Right lobe of liver (tissue), 4 donors: ENCODE measurements at regions not wholly inside any gene's neighbourhood (a gene's known extent, or its start where the extent isn't known, plus 50 kb on each side); places are given as distances from the start of the nearest gene placed in this dataset.
"Not testable (repeated sequence)": the region's sequence is repeated elsewhere in the genome, so short reads cannot be mapped to it uniquely, and the experiment has no call there.

Experiments
- CTCF ChIP-seq, 4 donors: fragments of 200-600 bp in 3 of 4; fragments of 450-650 bp in 1 of 4; IDR thresholded peaks; one replicate each; pipeline versions ENCODE4 v1.5.1 to v1.8.0; 2016 to 2022; ENCODE audit warnings: antibody characterized with exemption in 4 of 4, mild to moderate bottlenecking in 2 of 4
- POLR2A ChIP-seq: fragments of 450-650 bp; IDR thresholded peaks from one replicate; pipeline ENCODE4 v1.6.1; 2017; ENCODE audit warnings: antibody characterized with exemption, mild to moderate bottlenecking
- donor health status: DM: no; HTN: no; CAD: no.
- donor health status: DM: no; HTN: no; CAD: no.
- donor health status: DM: no; HTN: yes; CAD: no.

DNA sequence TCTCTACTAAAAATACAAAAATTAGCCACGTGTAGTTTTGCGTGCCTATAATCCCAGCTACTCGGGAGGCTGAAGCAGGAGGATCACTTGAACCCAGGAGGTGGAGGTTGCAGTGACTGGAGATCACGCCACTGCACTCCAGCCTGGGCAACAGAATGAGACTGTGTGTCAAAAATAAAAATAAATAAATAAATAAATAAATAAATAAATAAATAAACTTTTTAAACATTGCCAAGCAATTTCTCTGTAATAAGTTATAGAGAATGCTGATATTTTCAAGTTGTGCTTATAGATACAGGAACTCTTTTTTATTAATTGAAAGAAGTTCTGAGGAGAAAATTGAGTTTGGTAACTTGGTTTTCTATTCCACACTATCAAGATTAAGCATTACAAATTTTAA, 91.9 kb upstream of the ALDH1A1 start:
- not testable (repeated sequence) for TF ChIP-seq POLR2A; CTCF (IDR thresholded peaks at IDR 0.05)
